Central memory CD8-positive, alpha-beta T cell (primary cell): ENCODE measurements at regions not wholly inside any gene's neighbourhood (a gene's known extent, or its start where the extent isn't known, plus 50 kb on each side); places are given as distances from the start of the nearest gene placed in this dataset.

Source experiments
- ATAC-seq: fragments of 150-1000 bp; cut with Tn5 transposase; replicated peaks from 2 replicates; pipeline ENCODE4 v1.10.0; 2022; ENCODE audit warnings: mild to moderate bottlenecking, moderate FRiP score, moderate number of reproducible peaks; ENCODE audit not compliant: poor library complexity, severe bottlenecking; ENCODE audit errors: extremely low read depth
- DNase-seq, 2 donors: peaks; one replicate each; pipeline ENCODE4 v3.0.0; 2021; ENCODE audit warnings: low spot score in 2 of 2
- H3K27ac Mint-ChIP-seq: one replicate; pipeline ENCODE4 v1.8.0; 2022; ENCODE audit warnings: low read depth, mild to moderate bottlenecking, moderate library complexity, mixed read lengths
- H3K27me3 Mint-ChIP-seq: one replicate; pipeline ENCODE4 v1.8.0; 2022; ENCODE audit warnings: mixed read lengths
- H3K36me3 Mint-ChIP-seq: one replicate; pipeline ENCODE4 v1.8.0; 2022; ENCODE audit warnings: mild to moderate bottlenecking, moderate library complexity, mixed read lengths; ENCODE audit not compliant: insufficient read depth
- H3K4me1 Mint-ChIP-seq: one replicate; pipeline ENCODE4 v1.8.0; 2022; ENCODE audit warnings: mixed read lengths
- H3K4me3 Mint-ChIP-seq: one replicate; pipeline ENCODE4 v1.8.0; 2022; ENCODE audit warnings: mild to moderate bottlenecking, moderate library complexity, mixed read lengths
- H3K9me3 Mint-ChIP-seq: one replicate; pipeline ENCODE4 v1.8.0; 2022; ENCODE audit warnings: mixed read lengths

DNA sequence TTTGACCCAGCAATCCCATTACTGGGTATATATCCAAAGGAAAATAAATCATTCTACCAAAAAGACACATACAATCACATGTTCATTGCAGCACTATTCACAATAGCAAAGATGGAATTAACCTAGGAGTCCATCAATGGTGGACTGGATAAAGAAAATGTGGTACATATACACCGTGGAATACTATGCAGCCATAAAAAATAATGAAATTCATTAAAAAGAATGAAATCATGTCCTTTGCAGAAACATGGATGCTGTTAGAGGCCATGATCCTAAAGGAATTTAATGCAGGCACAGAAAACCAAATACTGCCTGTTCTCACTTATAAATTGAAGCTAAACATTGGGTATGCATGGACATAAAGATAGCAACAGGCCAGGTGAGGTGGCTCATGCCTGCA lies 61.9 kb upstream of the BMP6 start:
- peaks cover 84% of the 10 kb centered on the region for H3K27me3 Mint-ChIP-seq

DNA sequence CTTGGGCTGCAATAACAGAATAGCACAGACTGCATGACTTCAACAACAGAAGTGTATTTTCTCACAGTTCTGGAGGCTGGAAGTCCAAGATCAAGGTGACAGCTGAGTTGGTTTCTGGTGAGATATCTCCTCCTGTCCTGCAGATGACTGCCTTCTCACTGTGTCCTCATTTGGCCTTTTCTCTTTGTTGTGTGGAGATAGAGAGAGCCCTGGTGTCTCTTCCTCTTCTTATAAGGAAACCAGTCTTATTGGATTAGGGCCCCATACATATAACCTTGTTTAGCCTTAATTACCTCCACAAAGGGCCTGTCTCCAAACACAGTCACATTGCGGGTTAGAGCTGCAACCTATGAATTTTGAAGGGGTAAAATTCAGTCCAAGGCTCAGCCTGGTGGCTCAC lies 57.0 kb upstream of the BMP6 start:
- no peak overlapping the region for H3K4me3 Mint-ChIP-seq
- H3K36me3 Mint-ChIP-seq = no peaks in the 10 kb centered on the region
- no peak overlapping the region for H3K27ac Mint-ChIP-seq
- no peaks in the 10 kb centered on the region for H3K4me1 Mint-ChIP-seq
- H3K27me3 Mint-ChIP-seq = peaks cover 78% of the 10 kb centered on the region
- DNase-seq (no peak), ATAC-seq (no peak)
- H3K9me3 Mint-ChIP-seq = no peaks in the 10 kb centered on the region

More for the DNA sequence above, 61.9 kb upstream of the BMP6 start:
- ATAC-seq (no peak), DNase-seq (no peak)
- Mint-ChIP-seq H3K4me1 (no peaks in the 10 kb centered on the region), H3K9me3 (no peaks in the 10 kb centered on the region), H3K27ac (no peak overlapping the region), H3K4me3 (no peak overlapping the region), H3K36me3 (no peaks in the 10 kb centered on the region)

DNA sequence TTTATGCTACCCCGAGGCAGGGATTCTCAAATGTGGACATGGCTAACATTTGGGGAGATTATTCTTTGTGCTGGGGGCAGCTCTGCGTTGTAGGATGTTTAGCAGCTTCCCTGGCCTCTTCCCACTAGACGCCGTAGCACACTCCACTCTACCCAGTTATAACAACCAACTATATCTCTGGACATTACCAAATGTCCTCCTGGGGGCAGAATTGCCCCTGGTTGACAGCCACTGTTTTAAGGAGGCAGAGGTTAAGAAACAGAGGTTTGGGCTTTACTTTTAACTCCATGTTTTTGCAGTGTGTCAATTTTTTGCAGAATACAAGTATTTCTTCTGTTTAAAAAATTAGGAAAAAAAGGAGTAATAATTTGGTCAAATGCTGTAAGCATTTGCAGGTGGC lies 56.2 kb upstream of the BMP6 start:
- ATAC-seq = no peak
- peaks cover 77% of the 10 kb centered on the region for H3K27me3 Mint-ChIP-seq
- no peak overlapping the region for H3K27ac Mint-ChIP-seq
- H3K4me1 Mint-ChIP-seq = no peaks in the 10 kb centered on the region
- no peak for DNase-seq
- no peak overlapping the region for H3K4me3 Mint-ChIP-seq
- H3K9me3 Mint-ChIP-seq = no peaks in the 10 kb centered on the region
- H3K36me3 Mint-ChIP-seq = no peaks in the 10 kb centered on the region

DNA sequence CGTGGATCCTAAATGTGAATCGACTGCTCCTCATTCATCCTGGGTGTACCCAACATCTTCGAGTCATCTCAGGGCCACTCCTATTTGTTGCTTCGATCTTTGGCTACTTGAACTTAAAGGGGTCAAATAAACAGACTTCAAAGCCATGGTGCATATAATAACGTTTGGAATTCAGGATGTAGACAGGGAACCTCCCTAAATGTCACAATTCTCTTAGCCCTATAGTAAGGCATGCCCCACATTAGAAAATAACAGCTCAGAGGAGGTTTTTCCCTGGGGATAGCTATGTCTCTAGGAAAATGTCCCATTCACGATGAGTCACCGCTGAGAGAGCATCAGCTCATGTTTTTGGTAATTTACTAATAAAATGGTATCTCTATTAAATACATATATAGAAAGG lies 54.8 kb upstream of the BMP6 start:
- no peaks in the 10 kb centered on the region for H3K4me1 Mint-ChIP-seq
- H3K27ac Mint-ChIP-seq = no peak overlapping the region
- peaks cover 78% of the 10 kb centered on the region for H3K27me3 Mint-ChIP-seq
- no peaks in the 10 kb centered on the region for H3K36me3 Mint-ChIP-seq
- no peak overlapping the region for H3K4me3 Mint-ChIP-seq
- DNase-seq = no peak
- no peak for ATAC-seq
- H3K9me3 Mint-ChIP-seq = no peaks in the 10 kb centered on the region

DNA sequence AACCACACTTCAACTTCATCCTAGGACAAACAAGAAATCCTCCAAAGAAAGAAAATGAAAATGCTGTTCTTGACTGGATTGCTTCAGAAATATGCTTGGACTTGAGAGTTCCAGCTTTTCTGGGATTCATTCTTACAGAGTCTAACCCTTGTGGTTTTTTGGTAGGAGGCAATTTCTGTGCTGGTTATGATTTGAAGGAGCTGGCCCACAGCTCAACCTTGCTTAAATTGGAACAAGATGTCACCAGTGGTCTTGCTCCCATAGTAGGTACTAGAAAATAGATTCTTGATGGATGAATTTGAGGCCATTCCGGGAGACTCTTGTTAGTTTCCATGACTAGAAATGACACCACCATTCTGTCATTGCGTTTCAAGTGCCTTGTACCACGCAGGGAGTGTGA lies 54.3 kb upstream of the BMP6 start:
- Mint-ChIP-seq H3K4me3 (no peak overlapping the region), H3K9me3 (no peaks in the 10 kb centered on the region), H3K27ac (no peak overlapping the region), H3K4me1 (no peaks in the 10 kb centered on the region), H3K36me3 (no peaks in the 10 kb centered on the region), H3K27me3 (peaks cover 83% of the 10 kb centered on the region)
- DNase-seq = no peak
- ATAC-seq = no peak

DNA sequence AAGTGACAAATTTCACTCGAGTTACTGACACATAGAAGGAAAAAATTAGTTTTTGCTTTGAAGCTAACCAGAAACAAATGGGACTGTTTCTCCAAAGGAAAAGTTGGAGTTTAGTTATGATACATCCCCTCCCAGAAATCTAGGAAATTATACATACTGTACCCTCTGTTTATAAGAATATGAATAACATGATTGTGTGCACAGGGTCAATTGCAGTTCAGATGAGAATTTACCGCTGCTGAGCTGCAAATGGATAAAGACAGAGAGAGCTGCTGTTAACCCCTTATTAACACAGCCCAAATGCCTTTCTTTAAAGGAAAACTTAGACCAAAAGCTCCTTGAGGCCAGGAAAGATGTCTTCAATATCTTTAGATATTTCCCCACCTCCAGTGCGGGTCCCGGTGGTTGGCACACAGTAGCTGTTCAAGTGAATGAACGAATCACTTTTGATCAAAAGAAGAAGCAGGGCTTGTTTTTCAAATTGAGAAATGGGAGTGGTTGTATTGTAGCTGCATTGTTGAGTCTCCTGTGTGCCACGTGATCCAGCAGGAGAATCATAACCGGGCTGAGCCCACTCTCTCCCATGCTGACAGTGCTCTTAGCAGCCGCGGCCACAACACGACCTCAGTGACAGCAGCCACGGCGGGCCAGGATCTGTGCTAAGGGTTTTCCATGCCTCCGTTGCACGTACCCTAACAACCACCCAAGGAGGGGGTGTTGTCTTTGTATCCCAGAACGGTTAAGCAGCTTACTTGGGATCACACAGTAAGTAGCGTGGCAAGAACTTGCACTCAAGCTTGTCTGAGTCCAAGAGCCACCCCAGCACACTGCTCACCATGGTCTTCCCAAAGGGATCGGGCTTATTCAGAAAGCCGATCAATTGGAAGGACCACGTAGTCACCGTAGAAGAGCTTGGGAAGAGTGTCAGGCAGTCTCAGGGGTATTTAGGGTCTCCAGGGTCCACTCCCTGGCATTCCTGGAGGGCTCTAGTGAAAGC lies 53.5 kb upstream of the BMP6 start:
- Mint-ChIP-seq H3K36me3 (no peaks in the 10 kb centered on the region), H3K4me3 (no peak overlapping the region), H3K27ac (no peak overlapping the region), H3K9me3 (no peaks in the 10 kb centered on the region), H3K4me1 (no peaks in the 10 kb centered on the region), H3K27me3 (peaks cover 83% of the 10 kb centered on the region)
- ATAC-seq (no peak), DNase-seq (no peak)

DNA sequence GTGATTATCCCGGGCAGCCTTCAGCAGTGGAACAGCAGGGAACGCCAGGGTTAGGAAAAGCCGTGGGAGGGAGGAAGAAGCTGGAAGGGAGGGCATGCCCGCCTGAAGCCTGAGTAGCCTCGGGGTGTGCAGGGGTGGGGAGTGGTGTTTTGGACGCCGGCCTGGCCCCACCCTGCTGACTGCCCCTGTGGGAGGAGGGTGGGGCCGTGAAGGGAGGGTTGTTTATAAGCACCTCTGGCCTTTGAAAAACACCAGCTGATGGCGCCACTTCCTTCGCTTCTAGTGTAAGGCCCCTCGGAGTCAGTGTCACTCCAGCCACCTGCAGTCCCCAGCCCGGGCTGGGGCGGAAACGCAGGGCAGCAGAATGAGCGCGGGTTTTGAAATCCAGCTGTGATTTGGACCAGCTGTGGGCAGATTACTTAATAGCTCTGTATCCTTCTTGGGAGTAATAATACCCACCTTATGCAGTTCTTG lies 52.8 kb upstream of the BMP6 start:
- no peak overlapping the region for H3K27ac Mint-ChIP-seq
- H3K36me3 Mint-ChIP-seq = no peaks in the 10 kb centered on the region
- ATAC-seq (no peak), DNase-seq (no peak)
- no peaks in the 10 kb centered on the region for H3K9me3 Mint-ChIP-seq
- H3K4me1 Mint-ChIP-seq = no peaks in the 10 kb centered on the region
- H3K27me3 Mint-ChIP-seq = peaks cover 83% of the 10 kb centered on the region
- H3K4me3 Mint-ChIP-seq = no peak overlapping the region

DNA sequence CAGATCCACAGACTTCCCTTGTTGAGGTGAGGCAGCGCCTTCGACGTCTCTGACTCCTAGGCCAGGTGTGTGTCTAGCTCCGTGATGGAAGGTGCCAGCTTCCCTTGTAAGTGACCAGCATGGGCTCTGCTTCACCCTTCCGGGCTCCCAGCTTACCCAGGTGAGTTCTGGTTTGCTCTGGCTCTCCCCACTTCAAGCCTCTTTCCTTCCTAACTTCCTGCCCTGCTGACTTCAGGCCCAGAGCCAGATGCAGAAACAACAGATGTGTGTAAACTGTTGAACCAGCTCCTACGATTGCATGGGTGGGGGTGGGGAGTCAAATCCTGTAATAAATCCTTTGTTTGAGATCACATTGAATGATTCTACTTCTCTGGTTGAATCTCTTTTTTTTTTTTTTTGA lies 51.6 kb upstream of the BMP6 start:
- Mint-ChIP-seq H3K4me1 (no peaks in the 10 kb centered on the region), H3K4me3 (no peak overlapping the region), H3K27me3 (peaks cover 77% of the 10 kb centered on the region), H3K36me3 (no peaks in the 10 kb centered on the region), H3K9me3 (no peaks in the 10 kb centered on the region), H3K27ac (no peak overlapping the region)
- no peak for ATAC-seq
- no peak for DNase-seq

DNA sequence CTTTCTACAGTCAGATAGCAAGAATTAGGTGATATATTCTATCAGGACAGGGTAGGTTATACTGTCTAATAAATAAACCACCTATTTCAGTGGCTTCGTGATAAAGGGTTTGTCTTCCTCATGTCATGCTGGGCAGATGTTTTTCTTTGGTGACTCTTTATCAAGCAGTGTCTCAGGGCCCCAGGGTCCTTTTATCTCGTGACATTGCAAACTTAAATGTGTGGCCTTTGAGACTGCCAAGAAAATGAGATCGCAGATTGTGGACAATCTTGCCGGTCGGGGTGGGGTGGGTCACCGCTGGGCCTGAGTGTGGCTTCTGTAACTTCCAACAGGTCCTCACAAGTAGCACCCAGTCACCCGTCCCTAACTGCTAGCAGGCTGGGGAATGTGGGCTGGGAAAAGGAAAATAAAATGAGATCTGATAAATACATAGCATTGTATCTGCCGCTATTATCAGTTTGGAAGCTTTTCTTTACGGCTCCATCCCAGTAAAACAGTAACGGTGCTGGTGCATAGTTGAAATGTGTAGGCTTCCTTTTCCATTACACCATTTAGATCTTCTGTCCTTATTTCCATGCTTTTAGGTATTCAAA lies 50.5 kb upstream of the BMP6 start:
- no peak for ATAC-seq
- H3K4me3 Mint-ChIP-seq = no peak overlapping the region
- no peaks in the 10 kb centered on the region for H3K4me1 Mint-ChIP-seq
- H3K27me3 Mint-ChIP-seq = peaks cover 77% of the 10 kb centered on the region
- no peaks in the 10 kb centered on the region for H3K36me3 Mint-ChIP-seq
- no peak for DNase-seq
- H3K27ac Mint-ChIP-seq = no peak overlapping the region
- no peaks in the 10 kb centered on the region for H3K9me3 Mint-ChIP-seq
